ENCODE measurements at regions not wholly inside any gene's neighbourhood (a gene's known extent, or its start where the extent isn't known, plus 50 kb on each side); places are given as distances from the start of the nearest gene placed in this dataset.

- TF ChIP-seq POLR2A (IDR thresholded peaks at IDR 0.05; ENCODE audit: low read depth, low read length) (no peak), TAF1 (IDR thresholded peaks at IDR 0.05; ENCODE audit: borderline replicate concordance, low read depth, low read length) (no peak), POLR2AphosphoS5 (IDR thresholded peaks at IDR 0.05; ENCODE audit: low read depth, low read length) (no peak)
Measured at GRCh38 chr5:77882670-77883257, 106.6 kb upstream of the TBCA start.

All from GM12892 (cell line).